Neuronal stem cell (in vitro differentiated cells): ENCODE measurements at regions not wholly inside any gene's neighbourhood (a gene's known extent, or its start where the extent isn't known, plus 50 kb on each side); places are given as distances from the start of the nearest gene placed in this dataset.

Experiments
- DNase-seq: peaks from one replicate; pipeline ENCODE4 v3.0.0-alpha.2; 2013; ENCODE audit warnings: low spot score
- H2AFZ ChIP-seq: one replicate; pipeline ENCODE4 v1.6.1; 2013; ENCODE audit warnings: mild to moderate bottlenecking, low read length, inconsistent platforms
- H2AK5ac ChIP-seq: 2 replicates; pipeline ENCODE4 v1.6.1; 2013; ENCODE audit warnings: low read depth, mild to moderate bottlenecking, inconsistent platforms, low read length, moderate library complexity, mixed read lengths
- H2BK120ac ChIP-seq: 2 replicates; pipeline ENCODE4 v1.6.1; 2013; ENCODE audit warnings: low read depth, mild to moderate bottlenecking, inconsistent platforms, low read length, moderate library complexity, mixed read lengths
- H2BK12ac ChIP-seq: one replicate; pipeline ENCODE4 v1.6.1; 2013; ENCODE audit warnings: low read length, inconsistent platforms
- H2BK15ac ChIP-seq: 2 replicates; pipeline ENCODE4 v1.6.1; 2013; ENCODE audit warnings: mild to moderate bottlenecking, low read length, inconsistent platforms, mixed read lengths
- H2BK5ac ChIP-seq: one replicate; pipeline ENCODE4 v1.6.1; 2013; ENCODE audit warnings: inconsistent platforms, mild to moderate bottlenecking, low read length, moderate library complexity
- H3K14ac ChIP-seq: one replicate; pipeline ENCODE4 v1.6.1; 2013; ENCODE audit warnings: low read length, inconsistent platforms
- H3K18ac ChIP-seq: 2 replicates; pipeline ENCODE4 v1.6.1; 2013; ENCODE audit warnings: low read length, inconsistent platforms
- H3K23ac ChIP-seq: 2 replicates; pipeline ENCODE4 v1.6.1; 2013; ENCODE audit warnings: low read depth, mild to moderate bottlenecking, mixed read lengths, low read length, inconsistent platforms; ENCODE audit not compliant: poor library complexity
- H3K27ac ChIP-seq: replicated peaks from 3 replicates; pipeline ENCODE4 v1.5.1; 2013; ENCODE audit warnings: low read length, inconsistent platforms
- H3K27me3 ChIP-seq, 3 experiments: 2 replicates each; pipeline ENCODE4 v1.6.1; 2013; ENCODE audit warnings: low read length in 3 of 3, mild to moderate bottlenecking in 2 of 3, inconsistent platforms in 1 of 3, low read depth in 1 of 3, mixed read lengths in 1 of 3, moderate library complexity in 1 of 3; ENCODE audit not compliant: control insufficient read depth in 3 of 3, insufficient read depth in 3 of 3
- H3K36me3 ChIP-seq, 2 donors: replicated peaks in 1 of 2; 2 replicates each; pipeline ENCODE4 v1.6.1; 2013; ENCODE audit warnings: low read length in 2 of 2; ENCODE audit not compliant: control insufficient read depth in 2 of 2, insufficient read depth in 2 of 2
- H3K4ac ChIP-seq: 2 replicates; pipeline ENCODE4 v1.6.1; 2013; ENCODE audit warnings: inconsistent platforms, mild to moderate bottlenecking, low read length, moderate library complexity
- H3K4me1 ChIP-seq, 2 donors: 1 replicate in 1 of 2; 2 replicates in 1 of 2; pipeline ENCODE4 v1.6.1; 2013; ENCODE audit warnings: low read length in 2 of 2, low read depth in 1 of 2; ENCODE audit not compliant: control insufficient read depth in 2 of 2, insufficient read depth in 1 of 2
- H3K4me2 ChIP-seq: one replicate; pipeline ENCODE4 v1.6.1; 2013; ENCODE audit warnings: mild to moderate bottlenecking, low read length, inconsistent platforms; ENCODE audit not compliant: insufficient read depth, poor library complexity, severe bottlenecking
- H3K4me3 ChIP-seq, 2 donors: 2 replicates each; pipeline ENCODE4 v1.5.1; 2013; ENCODE audit warnings: low read length in 2 of 2, mild to moderate bottlenecking in 2 of 2, inconsistent platforms in 1 of 2, moderate library complexity in 1 of 2
- H3K79me1 ChIP-seq: one replicate; pipeline ENCODE4 v1.6.1; 2013; ENCODE audit warnings: low read depth, mild to moderate bottlenecking, inconsistent platforms, low read length, moderate library complexity
- H3K9ac ChIP-seq: one replicate; pipeline ENCODE4 v1.6.1; 2013; ENCODE audit warnings: mild to moderate bottlenecking, low read depth, low read length, inconsistent platforms; ENCODE audit not compliant: poor library complexity
- H3K9me3 ChIP-seq, 2 donors: replicated peaks in 1 of 2; 2 replicates each; pipeline versions ENCODE3 to v1.6.1; 2013; ENCODE audit warnings: low read length in 2 of 2, mild to moderate bottlenecking in 2 of 2, inconsistent platforms in 1 of 2, low read depth in 1 of 2, mixed read lengths in 1 of 2, moderate library complexity in 1 of 2; ENCODE audit not compliant: control insufficient read depth in 2 of 2, insufficient read depth in 1 of 2
- H4K8ac ChIP-seq: one replicate; pipeline ENCODE4 v1.6.1; 2013; ENCODE audit warnings: low read depth, mild to moderate bottlenecking, inconsistent platforms, low read length, moderate library complexity
- H4K91ac ChIP-seq: one replicate; pipeline ENCODE4 v1.6.1; 2013; ENCODE audit warnings: low read length, low read depth, mild to moderate bottlenecking, inconsistent platforms; ENCODE audit not compliant: poor library complexity
- WGBS, 2 donors: extraction: QIAGEN DNeasy Blood & Tissue Kit; methylation state at CpG; one replicate each; pipeline ENCODE4 v1.1.7; 2013; ENCODE audit warnings: missing lambda C conversion rate in 2 of 2, mixed read lengths in 1 of 2; ENCODE audit not compliant: insufficient read length in 2 of 2, insufficient replicate concordance in 1 of 2; ENCODE audit errors: extremely low coverage in 2 of 2; 5-methylcytosine and 5-hydroxymethylcytosine counted together

DNA sequence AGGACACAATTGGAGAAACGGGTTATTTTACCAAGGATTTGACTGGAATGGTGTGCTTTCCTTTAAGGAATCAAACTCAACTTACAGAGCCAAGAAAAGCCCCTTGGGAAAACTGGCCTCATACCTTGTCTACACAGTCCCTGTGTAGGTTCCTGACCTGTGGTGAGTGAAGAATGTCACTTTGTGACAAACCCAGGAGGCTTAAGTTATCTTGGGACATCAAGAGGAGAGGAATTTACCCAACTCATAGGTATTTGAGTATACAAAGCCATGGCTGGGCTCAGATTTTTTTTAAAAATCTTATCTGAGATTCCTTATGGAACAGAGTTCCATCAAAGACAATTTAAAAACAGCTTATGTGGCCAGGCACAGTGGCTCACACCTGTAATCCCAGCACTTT lies 112.1 kb downstream of the EIF4E start:
- Histone ChIP-seq H3K27ac (no peak overlapping the region), H3K36me3 (no peaks in the 10 kb centered on the region), H3K4me3 (no peak overlapping the region), H2BK12ac (no peak overlapping the region), H3K79me1 (no peaks in the 10 kb centered on the region), H2BK15ac (no peak overlapping the region), H2BK5ac (no peak overlapping the region), H3K27me3 (no peaks in the 10 kb centered on the region), H3K14ac (no peak overlapping the region), H3K23ac (no peak overlapping the region), H4K8ac (no peak overlapping the region), H3K9ac (no peak overlapping the region), H3K18ac (no peak overlapping the region), H3K4me2 (no peak overlapping the region), H4K91ac (no peak overlapping the region), H3K4ac (no peak overlapping the region), H2AK5ac (no peak overlapping the region), H2BK120ac (no peak overlapping the region), H2AFZ (no peak overlapping the region), H3K4me1 (no peaks in the 10 kb centered on the region), H3K9me3 (peaks cover 0 to 6% of the 10 kb centered on the region in 2 donors)
- DNase-seq = no peak
- WGBS, 2 donors = no CpG with 5 or more reads among the region's 1 CpG

DNA sequence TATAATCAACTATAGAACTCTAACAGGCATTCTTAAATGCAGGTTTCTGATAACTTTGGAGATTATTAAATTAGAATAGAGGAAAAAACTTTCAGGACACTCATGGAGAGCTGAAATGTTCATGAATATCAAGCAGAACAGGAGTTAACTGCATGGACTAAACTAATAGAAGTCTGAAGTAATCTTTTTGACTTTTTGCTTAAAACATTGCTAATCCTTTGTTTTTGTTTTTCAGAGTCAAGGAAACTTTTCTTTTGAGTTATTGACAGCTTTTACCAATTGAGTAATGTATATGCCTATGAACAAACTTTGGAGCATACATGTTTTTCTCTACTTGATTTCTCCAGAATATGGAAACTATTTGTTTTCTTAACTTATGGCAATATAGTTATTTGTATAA lies 112.5 kb downstream of the EIF4E start:
- H3K79me1 ChIP-seq = no peaks in the 10 kb centered on the region
- H3K18ac ChIP-seq = no peak overlapping the region
- no peak overlapping the region for H3K4me3 ChIP-seq
- H2AFZ ChIP-seq = no peak overlapping the region
- H3K27me3 ChIP-seq = no peaks in the 10 kb centered on the region
- no peaks in the 10 kb centered on the region for H3K4me1 ChIP-seq
- no peak overlapping the region for H2AK5ac ChIP-seq
- H3K36me3 ChIP-seq = no peaks in the 10 kb centered on the region
- no peak overlapping the region for H2BK5ac ChIP-seq
- no peak overlapping the region for H3K27ac ChIP-seq
- H2BK15ac ChIP-seq = no peak overlapping the region
- no peak overlapping the region for H3K14ac ChIP-seq
- H4K91ac ChIP-seq = no peak overlapping the region
- DNase-seq = no peak
- no peak overlapping the region for H3K23ac ChIP-seq
- no peak overlapping the region for H2BK120ac ChIP-seq
- no peak overlapping the region for H3K4ac ChIP-seq
- H3K4me2 ChIP-seq = no peak overlapping the region
- H2BK12ac ChIP-seq = no peak overlapping the region
- peaks cover 0 to 6% of the 10 kb centered on the region in 2 donors for H3K9me3 ChIP-seq
- no peak overlapping the region for H3K9ac ChIP-seq
- no peak overlapping the region for H4K8ac ChIP-seq

DNA sequence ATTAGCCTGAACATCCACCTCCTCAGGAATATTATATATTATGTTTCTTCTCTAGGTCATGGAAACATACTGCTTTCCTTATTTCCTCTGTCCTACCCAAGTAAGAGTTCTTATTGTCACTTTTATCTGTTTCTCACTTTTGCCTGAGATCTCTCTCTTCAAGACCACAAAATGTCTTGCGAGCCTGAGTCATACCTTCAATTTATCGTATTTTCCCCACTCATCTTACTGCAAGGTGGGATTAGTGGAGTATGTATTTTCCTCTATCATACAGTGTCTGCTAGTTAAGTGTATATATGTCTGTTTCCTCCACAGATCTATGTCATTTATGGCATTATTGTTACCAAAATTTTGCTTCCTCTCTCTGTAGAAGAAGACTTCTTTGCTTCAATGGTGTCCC lies 124.5 kb downstream of the EIF4E start:
- Histone ChIP-seq H3K4me3 (no peak overlapping the region), H2BK120ac (no peak overlapping the region), H3K79me1 (no peaks in the 10 kb centered on the region), H4K91ac (no peak overlapping the region), H3K14ac (no peak overlapping the region), H3K4me2 (no peak overlapping the region), H3K4ac (no peak overlapping the region), H3K4me1 (peaks cover 0 to 6% of the 10 kb centered on the region in 2 donors), H3K27me3 (no peaks in the 10 kb centered on the region), H3K36me3 (no peaks in the 10 kb centered on the region), H3K9me3 (no peaks in the 10 kb centered on the region), H3K23ac (no peak overlapping the region), H3K9ac (no peak overlapping the region), H2BK12ac (no peak overlapping the region), H3K18ac (no peak overlapping the region), H2AK5ac (no peak overlapping the region), H2AFZ (no peak overlapping the region), H2BK15ac (no peak overlapping the region), H2BK5ac (no peak overlapping the region), H3K27ac (no peak overlapping the region), H4K8ac (no peak overlapping the region)
- no peak for DNase-seq
- no CpG with 5 or more reads among the region's 2 CpGs for WGBS, 2 donors

DNA sequence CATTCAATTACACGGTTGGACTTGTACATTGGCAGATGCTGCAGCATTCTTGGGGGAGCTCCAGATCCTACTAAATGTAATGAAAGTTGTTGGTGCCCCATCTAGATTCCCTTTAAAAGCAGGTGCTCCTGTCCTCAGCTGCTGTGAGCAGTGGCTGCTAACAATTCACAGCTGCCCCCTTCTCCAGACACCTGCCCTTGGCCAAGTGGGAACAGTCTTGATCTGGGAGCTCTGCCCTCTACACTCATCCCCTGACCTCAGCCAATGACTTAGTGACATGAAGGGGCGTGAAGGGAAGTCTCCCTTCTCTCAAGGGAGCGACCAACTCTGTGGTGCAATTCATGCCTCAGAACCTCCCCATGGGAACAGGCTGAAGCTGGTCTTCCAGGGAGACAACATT lies 125.7 kb downstream of the EIF4E start:
- no peak overlapping the region for H2BK120ac ChIP-seq
- no peak overlapping the region for H3K23ac ChIP-seq
- H3K18ac ChIP-seq = no peak overlapping the region
- H3K36me3 ChIP-seq = no peaks in the 10 kb centered on the region
- no peak overlapping the region for H4K8ac ChIP-seq
- H3K27me3 ChIP-seq = no peaks in the 10 kb centered on the region
- H2BK15ac ChIP-seq = no peak overlapping the region
- no peak overlapping the region for H3K9ac ChIP-seq
- H3K4me2 ChIP-seq = no peak overlapping the region
- peaks cover 0 to 6% of the 10 kb centered on the region in 2 donors for H3K4me1 ChIP-seq
- H4K91ac ChIP-seq = no peak overlapping the region
- H3K4ac ChIP-seq = no peak overlapping the region
- no CpG with 5 or more reads among the region's 3 CpGs for WGBS, 2 donors
- no peak overlapping the region for H2BK5ac ChIP-seq
- no peak overlapping the region for H3K27ac ChIP-seq
- no peaks in the 10 kb centered on the region for H3K9me3 ChIP-seq
- H2AFZ ChIP-seq = no peak overlapping the region
- H2AK5ac ChIP-seq = no peak overlapping the region
- H3K14ac ChIP-seq = no peak overlapping the region
- H2BK12ac ChIP-seq = no peak overlapping the region
- H3K79me1 ChIP-seq = no peaks in the 10 kb centered on the region
- DNase-seq = no peak
- no peak overlapping the region for H3K4me3 ChIP-seq
